Transverse colon (tissue), 4 donors: ENCODE measurements at regions not wholly inside any gene's neighbourhood (a gene's known extent, or its start where the extent isn't known, plus 50 kb on each side); places are given as distances from the start of the nearest gene placed in this dataset.

Experiments used
- EP300 ChIP-seq: sonication (generic); formaldehyde crosslinking; IDR thresholded peaks from one replicate; pipeline ENCODE4 v1.6.1; 2017; ENCODE audit warnings: antibody characterized with exemption, low read depth
- POLR2A ChIP-seq: fragments of 450-650 bp; IDR thresholded peaks from one replicate; pipeline ENCODE4 v1.6.1; 2016; ENCODE audit warnings: antibody characterized with exemption, mild to moderate bottlenecking, moderate library complexity
- POLR2AphosphoS5 ChIP-seq, 3 donors: sonication (generic); formaldehyde crosslinking; IDR thresholded peaks; one replicate each; pipeline ENCODE4 v1.6.1; 2016; ENCODE audit warnings: antibody characterized with exemption in 3 of 3
- TF ChIP-seq, protein P1 (sequence below), 5 experiments: fragments of 200-600 bp in 3 of 5; fragments of 450-650 bp in 2 of 5; sonication (generic) in 3 of 5; IDR thresholded peaks; 1 replicate in 2 of 5; 2 replicates in 3 of 5; pipeline ENCODE4 v1.5.1; 2016 to 2017; ENCODE audit warnings: antibody characterized with exemption in 5 of 5, inconsistent platforms in 3 of 5, mild to moderate bottlenecking in 2 of 5, moderate library complexity in 1 of 5

DNA sequence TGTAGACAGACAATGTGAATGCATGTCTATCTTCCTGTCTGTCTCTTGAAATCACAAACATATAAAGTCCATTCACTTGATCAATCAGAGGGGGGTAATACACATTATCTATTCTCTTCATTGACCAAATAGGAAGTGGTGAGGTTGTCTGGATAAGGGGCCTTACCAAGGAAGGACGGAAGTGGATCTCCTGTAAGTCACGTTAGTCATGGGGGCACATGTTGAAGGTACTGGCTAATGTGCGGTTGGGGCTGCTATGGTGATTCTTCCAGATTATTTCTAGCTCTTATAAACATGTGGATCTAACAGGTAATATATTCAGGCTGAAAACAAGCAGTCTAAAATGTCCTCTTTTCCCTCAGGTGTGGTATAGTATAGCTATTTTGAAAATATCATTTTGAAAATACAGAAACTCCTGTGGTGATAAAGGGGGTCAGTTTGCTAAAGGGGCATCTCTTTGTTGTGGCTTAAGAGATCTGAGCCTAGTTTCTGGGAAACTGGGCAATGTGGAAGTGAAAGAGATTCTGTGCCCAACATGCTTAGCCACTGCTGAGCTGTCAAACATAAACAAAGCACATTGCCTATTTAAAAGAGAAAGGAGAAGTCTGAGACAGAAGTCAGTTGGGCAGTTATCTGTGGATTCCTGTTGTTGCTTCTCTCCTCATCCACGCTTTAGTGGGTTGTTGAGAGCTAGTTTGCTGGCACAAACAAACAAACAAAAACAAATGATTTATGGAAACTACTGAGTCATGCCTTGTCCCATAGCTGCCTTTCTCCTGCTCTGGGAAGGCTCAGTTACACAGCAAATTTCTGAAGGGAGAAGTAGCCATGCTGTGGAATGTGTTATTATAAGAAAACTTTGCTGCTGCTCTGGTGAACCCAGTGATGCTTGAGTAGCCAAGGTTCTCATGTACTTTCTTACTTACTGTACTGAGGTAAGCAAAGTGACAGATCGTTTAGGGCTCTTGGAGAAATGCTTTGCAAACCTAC is 166.9 kb downstream of the HLX start:
- TF ChIP-seq POLR2A, result no peak
- TF ChIP-seq, protein P1, sequence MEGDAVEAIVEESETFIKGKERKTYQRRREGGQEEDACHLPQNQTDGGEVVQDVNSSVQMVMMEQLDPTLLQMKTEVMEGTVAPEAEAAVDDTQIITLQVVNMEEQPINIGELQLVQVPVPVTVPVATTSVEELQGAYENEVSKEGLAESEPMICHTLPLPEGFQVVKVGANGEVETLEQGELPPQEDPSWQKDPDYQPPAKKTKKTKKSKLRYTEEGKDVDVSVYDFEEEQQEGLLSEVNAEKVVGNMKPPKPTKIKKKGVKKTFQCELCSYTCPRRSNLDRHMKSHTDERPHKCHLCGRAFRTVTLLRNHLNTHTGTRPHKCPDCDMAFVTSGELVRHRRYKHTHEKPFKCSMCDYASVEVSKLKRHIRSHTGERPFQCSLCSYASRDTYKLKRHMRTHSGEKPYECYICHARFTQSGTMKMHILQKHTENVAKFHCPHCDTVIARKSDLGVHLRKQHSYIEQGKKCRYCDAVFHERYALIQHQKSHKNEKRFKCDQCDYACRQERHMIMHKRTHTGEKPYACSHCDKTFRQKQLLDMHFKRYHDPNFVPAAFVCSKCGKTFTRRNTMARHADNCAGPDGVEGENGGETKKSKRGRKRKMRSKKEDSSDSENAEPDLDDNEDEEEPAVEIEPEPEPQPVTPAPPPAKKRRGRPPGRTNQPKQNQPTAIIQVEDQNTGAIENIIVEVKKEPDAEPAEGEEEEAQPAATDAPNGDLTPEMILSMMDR (IDR thresholded peaks at IDR 0.05), result no peak
- TF ChIP-seq POLR2AphosphoS5 (IDR thresholded peaks at IDR 0.05), result no peak
- no peak for TF ChIP-seq EP300
